GM18870 (cell line): ENCODE measurements at regions not wholly inside any gene's neighbourhood (a gene's known extent, or its start where the extent isn't known, plus 50 kb on each side); places are given as distances from the start of the nearest gene placed in this dataset.

Experiments
- ATAC-seq: cut with Tn5 transposase; IDR thresholded peaks from one replicate; pipeline ENCODE4 v1.9.1; 2021; ENCODE audit warnings: moderate library complexity; ENCODE audit not compliant: unreplicated experiment

DNA sequence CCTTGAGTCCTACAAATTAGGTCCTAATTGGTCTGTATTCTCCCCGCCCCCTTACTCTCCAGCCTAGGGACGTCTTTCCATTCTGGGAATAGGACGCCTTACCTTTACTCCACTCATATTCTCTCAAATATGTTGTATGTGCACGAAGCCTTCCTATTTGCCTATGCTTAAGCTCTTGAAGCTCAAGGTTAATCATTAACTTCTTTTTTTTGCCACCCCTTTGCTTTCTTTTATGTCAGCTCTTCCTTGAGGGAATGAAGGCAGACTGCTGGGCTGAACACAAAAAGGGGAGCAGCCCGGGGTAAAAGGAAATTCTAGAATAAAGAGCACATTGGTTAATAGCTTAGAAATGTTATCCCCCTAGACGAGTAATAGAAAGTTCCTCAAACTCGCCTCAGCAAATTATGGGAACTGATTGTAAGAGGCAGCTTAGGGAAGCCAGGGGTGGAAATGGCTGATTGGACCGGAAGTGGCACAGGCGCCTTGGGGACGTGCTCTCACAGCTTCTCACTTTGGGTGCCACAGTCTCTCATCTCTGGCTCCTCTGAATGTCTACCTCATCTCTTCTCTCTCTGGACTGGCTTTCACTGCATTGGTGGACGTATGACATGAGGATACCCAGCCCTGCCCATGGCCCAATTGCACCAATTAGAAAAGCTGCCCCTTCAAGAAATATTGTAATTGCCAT, 122.3 kb upstream of the IL12B start:
- ATAC-seq = no peak

DNA sequence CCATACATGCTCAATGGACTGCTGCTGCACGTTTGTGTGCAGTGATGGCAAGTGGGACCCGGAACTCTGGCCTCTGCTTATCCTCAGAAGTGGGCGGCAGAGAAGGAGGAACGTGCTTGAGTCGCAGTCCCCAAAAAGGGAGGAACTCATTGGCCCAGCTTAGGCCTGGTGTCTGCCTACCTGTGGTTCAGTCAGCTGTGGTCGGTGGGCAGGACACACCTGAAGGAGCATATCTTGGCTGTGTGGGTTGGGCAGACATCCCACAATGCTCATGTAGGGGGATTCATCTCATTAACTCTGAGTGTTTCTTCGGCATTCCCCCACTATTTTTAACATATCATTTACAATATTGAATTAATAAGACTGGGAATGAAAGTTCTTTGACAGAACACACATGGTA, 122.9 kb upstream of the IL12B start:
- no peak for ATAC-seq

DNA sequence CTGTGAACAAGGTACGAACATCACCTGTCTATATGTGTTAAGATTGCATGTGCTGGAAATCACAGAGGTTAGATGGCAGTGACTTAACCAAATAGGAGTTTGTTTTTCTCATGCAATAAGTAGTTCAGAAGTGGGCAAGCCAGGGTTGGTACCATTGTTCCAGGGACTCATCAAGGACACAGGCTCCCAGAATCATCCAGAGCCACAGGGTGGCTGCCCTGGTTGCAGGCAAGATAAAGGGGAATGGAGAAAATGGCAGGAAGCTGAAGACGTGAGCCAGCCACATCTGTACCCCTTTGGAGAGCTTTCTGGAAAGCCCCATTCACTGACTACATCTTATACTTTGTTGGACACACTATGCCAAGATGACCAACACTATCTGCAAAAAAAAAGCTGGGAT, 126.0 kb upstream of the IL12B start:
- ATAC-seq = peak; percentile 3

DNA sequence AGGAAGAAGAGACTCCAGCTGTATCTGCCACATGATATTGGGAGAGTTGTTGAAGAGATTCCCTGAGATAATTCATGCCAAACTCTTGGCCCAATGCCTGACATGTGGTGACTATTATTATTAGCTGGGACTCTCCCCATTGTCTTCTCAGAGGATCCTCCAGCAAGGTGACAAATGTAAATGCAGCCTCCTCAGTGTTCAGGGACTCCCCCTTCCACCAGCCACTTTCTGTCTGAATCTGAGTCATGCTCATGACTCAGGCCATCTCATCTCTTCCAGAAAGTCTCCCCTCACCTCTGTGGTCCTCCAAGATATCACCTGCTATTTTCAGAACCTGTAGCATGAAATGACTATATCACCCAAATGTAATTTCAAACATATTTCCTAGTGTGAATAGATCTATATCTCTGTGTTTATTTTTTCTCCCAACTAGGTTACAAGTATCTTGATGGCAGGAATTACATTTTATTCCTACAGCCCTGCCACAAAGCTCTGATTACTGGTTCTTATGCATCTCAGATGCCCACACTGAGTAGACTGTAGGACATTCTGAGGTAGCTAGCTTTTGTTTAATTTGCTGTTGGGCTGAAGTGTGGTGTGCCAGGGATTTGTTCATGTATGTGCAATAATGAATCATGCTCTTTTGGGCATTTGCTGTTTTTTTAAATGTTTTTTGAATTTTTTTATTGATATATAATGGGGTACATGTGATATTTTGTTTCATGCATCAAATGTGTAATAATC, 126.6 kb upstream of the IL12B start:
- peak; percentile 87 for ATAC-seq

DNA sequence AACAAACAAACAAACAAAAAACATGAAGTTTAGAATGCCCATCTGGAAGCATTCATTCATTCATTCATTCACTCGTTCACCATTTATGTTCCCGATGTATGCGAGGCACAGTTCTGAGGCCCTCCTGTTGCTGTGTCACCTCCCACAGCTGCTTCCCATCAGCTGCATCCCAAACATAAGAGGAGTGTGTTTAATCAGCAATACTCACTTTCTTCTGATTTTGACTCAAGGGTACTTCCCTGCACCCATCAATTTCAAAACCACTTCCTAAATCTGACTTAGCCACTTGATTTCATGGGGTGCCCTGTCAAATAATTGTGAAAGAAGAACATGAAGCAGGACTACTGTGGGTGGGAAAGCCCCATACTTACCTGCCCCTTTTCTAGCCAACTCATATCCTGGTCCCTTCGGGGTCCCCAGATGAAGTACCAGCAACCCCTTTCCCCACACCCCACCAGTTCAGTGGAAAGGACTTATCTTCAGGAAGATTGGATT, 128.0 kb upstream of the IL12B start:
- ATAC-seq = peak; percentile 43

DNA sequence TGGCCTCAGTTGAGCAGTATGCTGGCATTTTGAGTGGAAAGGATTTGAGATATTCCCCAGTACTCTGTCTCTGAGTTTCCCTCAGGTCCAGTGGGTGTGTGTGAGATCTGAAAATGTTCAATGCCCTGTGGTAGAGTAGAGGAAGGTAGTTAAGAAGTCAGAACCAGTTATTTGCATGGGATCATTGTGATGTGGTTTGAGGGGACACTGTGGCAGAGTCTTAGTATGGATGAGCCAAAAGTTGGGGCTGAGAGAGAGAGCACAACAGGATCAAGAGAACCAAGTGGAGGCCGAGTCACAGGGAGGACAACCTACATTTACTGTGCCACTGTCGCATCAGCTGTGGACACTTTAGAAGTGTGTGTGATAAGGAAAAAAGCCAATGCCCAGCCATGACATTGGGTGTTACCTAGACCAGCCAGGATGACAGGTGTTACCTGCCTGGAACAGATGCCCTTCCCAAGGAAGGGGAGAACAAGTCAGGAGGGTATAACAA, 128.9 kb upstream of the IL12B start:
- ATAC-seq = no peak

DNA sequence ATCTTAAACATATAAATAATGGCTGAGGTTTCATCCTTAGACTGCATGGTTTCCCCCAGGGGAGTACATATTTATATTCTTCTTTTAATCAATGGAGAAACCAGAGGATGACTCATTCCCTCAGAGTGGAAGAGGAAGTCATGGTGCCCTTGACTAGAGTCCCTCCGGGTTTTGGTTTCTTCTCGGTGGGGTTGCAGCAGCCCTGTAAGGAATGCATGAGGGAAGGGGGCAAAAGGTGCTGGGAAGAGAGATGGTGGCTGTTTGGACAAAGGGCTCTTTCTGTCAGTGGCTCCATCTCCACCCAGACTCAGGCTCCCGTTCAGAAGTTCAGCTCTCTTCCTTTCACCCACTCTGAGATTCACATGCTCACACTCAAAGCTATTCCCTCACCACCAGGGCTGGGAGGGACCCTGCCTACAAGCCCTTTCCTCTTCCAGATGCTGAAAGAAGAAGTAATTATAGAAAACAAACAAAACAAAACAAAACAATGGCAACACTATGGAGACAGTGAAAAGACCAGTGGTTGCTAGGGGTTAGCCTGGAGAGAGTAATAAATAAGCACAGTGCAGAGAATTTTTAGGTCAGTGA, 129.8 kb upstream of the IL12B start:
- ATAC-seq = no peak

DNA sequence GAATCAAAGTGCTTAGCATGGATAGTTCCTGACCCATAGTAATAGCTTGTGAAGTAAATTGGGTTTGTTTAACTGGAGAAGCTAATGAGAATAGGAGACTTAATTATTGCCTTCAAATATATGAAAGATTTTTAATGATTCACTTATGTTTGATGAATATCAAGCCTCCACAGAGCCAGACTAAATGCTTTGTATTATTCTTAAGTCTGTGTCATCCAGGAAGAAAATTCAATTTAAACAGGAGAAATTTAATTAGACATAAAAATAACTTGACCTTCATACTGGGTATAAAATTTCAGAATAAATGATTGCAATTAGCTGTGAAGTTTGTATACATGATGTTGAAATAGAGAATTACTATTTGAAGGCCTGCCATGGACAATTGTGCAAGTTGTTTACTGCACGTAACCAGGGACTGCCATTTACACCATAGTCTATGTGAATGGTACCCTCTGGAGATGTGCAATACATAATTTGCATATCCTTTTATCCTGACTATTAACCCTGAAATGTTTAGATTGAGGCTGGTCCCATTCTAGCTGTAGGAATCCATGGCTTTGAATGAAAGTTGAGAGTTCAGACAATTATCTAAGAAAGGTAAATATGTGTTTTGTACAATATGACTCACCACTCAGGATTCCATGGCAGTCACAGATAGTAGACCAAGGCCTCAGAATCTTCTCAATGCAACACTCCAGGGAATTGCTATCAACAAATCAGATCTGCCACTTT, 133.5 kb upstream of the IL12B start:
- no peak for ATAC-seq

DNA sequence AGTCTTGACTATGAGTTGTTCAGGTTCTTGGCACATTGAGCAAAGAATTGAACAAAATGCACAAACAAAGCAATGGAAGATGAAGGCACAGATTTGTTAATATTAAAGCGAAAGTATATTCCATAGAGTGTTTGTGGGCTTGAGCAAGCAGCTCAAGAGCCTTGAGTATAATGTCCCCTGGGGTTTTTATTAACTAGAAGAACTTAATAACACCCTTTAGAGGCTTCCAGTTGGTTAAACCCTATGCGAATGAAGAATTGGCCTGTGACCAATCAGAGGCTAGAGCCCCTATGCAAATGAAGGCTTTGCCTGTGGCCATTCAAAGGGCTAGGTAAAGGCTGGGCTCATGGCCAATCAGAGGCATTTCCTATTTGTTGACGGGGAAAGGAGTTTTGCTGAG, 135.3 kb upstream of the IL12B start:
- no peak for ATAC-seq

DNA sequence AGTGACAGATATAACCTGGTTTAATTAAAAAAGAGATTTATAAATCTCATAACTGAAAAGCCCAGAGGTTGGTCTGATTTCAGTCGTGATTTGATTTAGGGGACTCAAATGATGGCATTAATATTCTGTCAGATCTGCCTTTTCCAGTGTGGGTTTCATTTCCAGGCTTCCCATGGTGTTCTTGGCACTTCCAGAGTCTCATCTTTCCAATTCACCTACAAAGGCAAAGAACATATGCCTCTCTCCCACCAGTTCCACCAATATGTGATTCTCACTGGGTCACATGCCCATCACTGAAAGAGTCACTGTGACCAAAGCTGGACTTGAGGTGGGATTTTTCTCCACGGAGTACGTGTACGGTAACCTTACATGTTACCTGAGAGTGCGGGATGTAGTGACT, 137.4 kb upstream of the IL12B start:
- ATAC-seq = no peak

DNA sequence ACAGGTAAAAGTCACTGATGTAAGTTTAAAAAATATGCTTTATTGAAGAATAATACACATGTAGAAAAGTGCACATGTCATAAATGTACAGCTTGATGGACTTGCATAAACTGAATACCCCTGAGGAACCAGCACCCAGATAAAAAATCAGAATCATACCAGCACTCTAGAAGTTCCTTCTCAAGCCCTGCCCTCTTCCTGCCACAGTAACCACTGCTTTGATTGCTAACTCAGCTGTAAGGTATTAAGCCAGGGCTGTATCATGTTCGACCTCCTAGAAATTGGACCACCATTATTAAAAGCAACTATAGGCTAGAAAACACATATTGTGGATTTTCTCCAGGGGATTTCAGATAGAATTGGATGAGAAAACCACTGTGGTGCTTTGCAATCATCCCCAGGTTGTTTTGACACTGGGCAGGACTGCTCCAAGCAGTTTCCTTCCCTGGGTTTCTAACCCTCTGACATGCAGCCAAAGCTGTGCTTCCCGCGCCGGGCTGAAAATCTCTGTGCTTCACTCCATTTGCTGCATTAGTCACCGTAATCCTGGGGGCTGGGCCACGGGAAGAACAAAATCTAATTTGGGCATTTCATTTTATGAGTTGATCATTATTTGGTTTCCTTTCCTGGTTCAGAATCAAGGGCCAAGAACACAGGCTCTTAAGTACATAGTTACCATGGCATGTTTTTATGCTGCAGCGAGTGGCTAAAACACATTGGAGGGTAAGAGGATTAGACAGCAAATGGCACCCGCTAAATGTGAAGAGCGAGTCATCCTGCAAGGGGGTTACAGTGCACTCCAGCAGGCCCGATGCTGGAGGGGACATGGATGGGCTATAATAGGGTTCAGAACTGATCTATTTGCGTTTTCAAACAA, 139.4 kb upstream of the IL12B start:
- ATAC-seq = peak; percentile 79

DNA sequence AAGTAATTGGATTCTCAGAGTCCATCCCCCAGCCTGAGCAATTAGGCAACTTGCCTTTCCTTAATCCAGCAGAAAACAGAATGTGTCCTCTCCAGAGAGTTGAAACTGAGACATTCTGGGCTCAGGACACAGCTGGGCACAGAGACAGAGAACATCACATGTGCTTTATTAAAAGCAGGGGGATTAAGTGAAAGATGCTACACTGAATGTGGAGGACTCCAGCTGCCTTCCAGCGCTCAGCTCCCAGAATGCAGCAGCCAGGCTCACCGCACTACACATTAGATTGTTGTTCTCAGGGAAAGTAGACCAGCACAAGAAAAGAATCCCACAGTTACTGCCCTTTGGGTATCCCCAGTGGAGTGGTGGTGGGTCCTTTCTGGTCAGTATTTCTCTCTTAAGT, 141.6 kb upstream of the IL12B start:
- no peak for ATAC-seq

DNA sequence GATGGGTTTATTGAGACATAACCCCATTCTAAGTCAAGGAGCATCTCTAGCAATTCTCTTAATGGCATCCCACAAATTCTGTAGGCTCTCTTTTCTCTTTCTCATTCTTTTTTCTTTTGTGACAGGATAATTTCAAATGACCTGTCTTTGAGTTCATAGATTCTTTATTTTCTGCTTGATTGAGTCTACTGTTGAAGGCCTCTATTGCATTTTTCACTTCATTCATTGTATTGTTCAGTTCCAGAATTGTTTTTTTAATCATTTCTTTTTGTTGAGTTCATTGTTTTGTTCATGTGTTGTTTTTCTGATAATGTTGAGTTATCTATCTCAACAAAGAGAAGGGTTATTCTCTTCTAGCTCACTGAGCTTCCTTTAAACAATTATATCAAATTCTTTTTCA, 144.7 kb upstream of the IL12B start:
- no peak for ATAC-seq

DNA sequence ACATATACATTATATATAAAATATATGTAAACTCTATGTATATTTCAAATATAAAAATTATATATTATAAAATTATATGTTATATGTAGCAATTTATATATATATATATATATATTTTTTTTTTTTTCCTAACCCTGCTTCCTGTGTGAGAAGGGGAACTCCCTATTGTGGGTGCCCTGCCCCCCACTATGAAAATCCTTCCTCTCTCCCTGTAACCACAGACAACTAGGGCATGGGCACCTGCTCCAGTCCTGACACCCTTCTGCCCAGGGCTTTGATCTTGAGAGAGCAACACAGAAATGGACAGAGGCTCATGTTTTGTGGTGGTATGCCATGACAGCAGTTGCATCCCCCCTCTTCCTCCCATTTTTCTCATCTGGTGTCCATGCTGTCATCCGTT, 148.7 kb upstream of the IL12B start:
- no peak for ATAC-seq

DNA sequence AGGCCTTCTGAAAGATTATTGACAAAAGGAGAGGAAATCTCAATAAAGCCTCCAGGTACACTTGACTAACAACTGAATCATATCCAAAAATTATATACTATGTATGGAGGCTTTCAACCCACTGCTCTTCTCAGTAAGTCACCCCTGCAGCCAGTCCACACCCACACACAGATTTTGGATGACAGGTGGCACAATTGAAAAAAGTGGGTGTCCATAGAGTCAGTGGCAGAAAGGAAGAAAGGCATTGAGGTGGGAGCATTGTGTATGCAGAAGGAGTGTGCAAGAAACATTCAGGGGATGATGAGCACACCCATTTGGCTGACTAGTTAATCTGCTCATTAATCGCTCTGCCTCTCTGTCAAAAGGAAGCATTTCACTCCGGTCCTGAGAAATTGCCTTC, 150.6 kb upstream of the IL12B start:
- no peak for ATAC-seq

DNA sequence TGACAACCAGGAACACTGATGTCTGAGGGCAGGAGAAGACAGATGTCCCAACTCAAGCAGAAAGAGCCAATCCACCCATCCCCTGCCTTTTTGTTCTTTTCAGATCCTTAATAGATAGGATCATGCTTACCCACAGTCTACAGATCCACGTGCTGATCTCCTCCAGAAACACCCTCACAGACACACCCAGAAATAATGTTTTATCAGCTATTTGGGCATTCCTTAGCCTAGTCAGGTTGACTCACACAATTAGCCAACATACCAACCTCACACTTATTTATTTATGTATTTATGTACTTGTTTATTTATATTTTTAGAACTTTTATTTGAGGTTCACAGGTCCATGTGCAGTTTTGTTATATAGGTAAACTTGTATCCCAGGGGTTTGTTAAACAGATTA, 151.5 kb upstream of the IL12B start:
- ATAC-seq = no peak

DNA sequence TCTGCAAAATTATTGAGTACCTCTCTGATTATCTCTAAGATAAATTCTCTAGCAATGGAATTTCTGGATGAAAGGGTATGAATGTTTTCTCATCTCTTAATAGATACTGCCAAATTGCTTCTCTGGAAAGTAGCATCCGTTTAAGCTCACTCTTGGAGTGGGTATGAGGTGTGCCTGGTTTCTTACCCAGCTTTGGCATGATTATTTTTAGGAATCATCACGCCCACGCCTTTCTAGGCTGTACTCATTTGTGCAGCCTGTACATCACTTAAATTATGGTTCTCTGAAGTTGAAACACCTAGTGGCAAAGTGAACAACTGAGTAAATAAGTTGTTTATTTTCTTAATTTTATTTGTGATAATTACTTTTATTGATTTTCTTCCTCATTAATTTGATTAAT, 156.5 kb upstream of the IL12B start:
- no peak for ATAC-seq

DNA sequence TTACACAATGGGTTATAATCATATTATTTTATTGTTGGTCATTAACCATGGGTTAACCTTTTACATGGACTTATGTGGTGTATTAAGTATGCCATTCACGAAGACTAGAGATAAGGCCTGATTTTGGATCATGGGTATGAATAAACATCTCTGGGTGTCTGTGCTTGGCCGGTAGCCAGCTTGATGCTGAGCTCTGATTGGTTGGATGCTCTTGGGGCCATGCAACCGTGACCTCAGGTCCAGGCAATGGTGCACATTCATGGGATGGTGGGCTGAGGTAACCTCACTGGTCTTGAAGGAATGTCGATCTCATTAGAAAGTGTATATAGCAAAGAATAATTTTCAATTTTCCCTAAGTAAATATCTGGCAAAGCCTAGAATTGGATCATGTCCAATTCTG, 158.2 kb upstream of the IL12B start:
- ATAC-seq = no peak

DNA sequence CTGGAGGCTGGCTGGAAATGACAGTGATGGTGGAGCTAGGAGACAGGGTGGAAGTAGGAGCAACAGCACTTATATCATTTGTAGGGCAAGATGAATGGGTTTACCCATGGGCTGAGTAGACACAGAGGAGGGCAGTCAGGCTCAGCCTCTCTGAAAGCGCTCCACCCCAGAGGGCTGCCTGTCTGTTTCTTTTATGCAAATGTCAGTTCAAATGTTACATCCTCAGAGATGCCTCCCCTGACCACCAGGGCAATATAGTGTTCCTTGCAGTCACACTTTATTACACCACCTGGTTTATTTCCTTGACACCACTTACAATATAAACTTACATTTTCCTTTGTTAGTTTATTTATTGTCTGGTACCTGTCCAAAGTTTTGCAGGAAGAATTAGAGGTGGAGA, 159.5 kb upstream of the IL12B start:
- no peak for ATAC-seq

DNA sequence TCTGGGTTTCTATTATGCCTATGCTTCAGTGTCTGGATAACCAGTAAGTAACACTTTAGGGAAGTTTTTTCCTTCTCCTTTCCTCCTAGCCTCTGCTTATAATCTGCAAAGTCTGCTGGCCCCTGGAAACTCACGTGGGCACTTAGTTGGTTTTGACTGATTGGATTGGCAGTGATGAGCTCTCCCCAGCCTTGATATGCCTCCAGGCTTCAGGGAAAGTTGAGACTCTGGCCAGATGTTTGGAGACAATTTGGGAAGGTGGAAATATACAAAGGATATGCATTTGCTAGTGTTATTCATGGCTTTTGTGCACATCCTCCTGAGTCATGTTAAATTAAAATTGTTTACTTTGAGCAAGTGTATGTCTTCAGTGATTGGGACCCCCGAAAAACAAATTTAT, 160.2 kb upstream of the IL12B start:
- no peak for ATAC-seq
